HL-60 (cell line): ENCODE measurements at regions not wholly inside any gene's neighbourhood (a gene's known extent, or its start where the extent isn't known, plus 50 kb on each side); places are given as distances from the start of the nearest gene placed in this dataset.

ENCODE experiments used
- CTCF ChIP-seq: IDR thresholded peaks from one replicate; pipeline ENCODE4 v1.5.1; 2011; ENCODE audit warnings: low read length, control low read depth, inconsistent platforms; ENCODE audit not compliant: insufficient read depth
- GABPA ChIP-seq: IDR thresholded peaks from 2 replicates; pipeline ENCODE4 v1.6.1; 2012; ENCODE audit warnings: low read depth
- POLR2AphosphoS5 ChIP-seq: IDR thresholded peaks from 2 replicates; pipeline ENCODE4 v1.6.1; 2012; ENCODE audit warnings: low read depth
- REST ChIP-seq: IDR thresholded peaks from 2 replicates; pipeline ENCODE4 v1.6.1; 2012; ENCODE audit warnings: low read depth; ENCODE audit not compliant: insufficient replicate concordance
- SPI1 ChIP-seq: IDR thresholded peaks from 2 replicates; pipeline ENCODE4 v1.6.1; 2012; ENCODE audit warnings: low read depth, mild to moderate bottlenecking, borderline replicate concordance

DNA sequence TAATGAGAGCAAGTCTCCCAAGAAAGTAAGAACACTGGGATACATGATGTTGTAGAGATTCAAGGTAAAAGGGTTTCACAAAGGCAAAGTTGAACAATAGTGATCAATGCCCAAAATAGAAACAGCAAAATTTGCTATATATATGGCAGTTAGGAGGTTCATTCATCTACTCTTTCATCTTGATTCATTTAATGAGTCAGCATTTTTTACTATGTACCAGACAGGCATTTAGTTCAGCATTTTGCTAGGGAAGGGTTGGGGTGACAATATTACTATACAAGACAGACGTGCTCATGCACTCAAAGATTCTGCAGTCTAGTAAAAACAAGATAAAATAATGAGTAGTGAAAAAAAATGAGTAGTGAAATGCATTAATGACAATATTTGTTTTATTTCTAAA lies 264.9 kb upstream of the LMO3 start:
- no peak for TF ChIP-seq POLR2AphosphoS5
- no peak for TF ChIP-seq CTCF
- no peak for TF ChIP-seq GABPA
- no peak for TF ChIP-seq REST
- no peak for TF ChIP-seq SPI1
